ENCODE measurements at regions not wholly inside any gene's neighbourhood (a gene's known extent, or its start where the extent isn't known, plus 50 kb on each side); places are given as distances from the start of the nearest gene placed in this dataset.

- Histone ChIP-seq H3K27ac (ENCODE audit: low read depth, low read length, poor library complexity, severe bottlenecking) (no peak overlapping the region), H3K9me3 (ENCODE audit: low read length) (no peaks in the 10 kb centered on the region), H3K4me2 (ENCODE audit: low read length) (no peak overlapping the region), H3K4me3 (ENCODE audit: low read depth, low read length, poor library complexity, severe bottlenecking) (no peak overlapping the region), H3K36me3 (ENCODE audit: insufficient read depth, low read length) (no peaks in the 10 kb centered on the region), H3K79me2 (ENCODE audit: insufficient read depth, low read depth, low read length) (no peaks in the 10 kb centered on the region), H2AFZ (ENCODE audit: low read length) (no peak overlapping the region), H4K20me1 (ENCODE audit: insufficient read depth, low read length) (no peaks in the 10 kb centered on the region), H3K4me1 (ENCODE audit: insufficient read depth, low read length, poor library complexity, severe bottlenecking) (no peaks in the 10 kb centered on the region), H3K9me2 (ENCODE audit: insufficient read depth, low read length) (no peaks in the 10 kb centered on the region)
- no TSS peak for BruUV-seq (replicated peaks)
- POLR2A ChIA-PET: interaction anchor here (0.6 kb wide), 1 partner anchor 122 kb away, joined by 3 read pairs; no protein-coding TSS in a partner anchor
- intact Hi-C loops (cut with micrococcal nuclease; ENCODE audit: unreplicated experiment): no loop called here
- DNase-seq (ENCODE audit: low spot score): no peak
- no peak for TF ChIP-seq CTCF (conservative IDR thresholded peaks at IDR 0.05; ENCODE audit: low read length)
- TF ChIP-seq EZH2phosphoT487 (IDR thresholded peaks at IDR 0.05; ENCODE audit: borderline replicate concordance, low read depth, low read length): no peak
- CTCF ChIA-PET (ENCODE audit: unreplicated experiment): no interaction called here
These were observed 233.1 kb upstream of the RPS6KA3 start for GRCh38 chrX:20499763-20500162.

GRCh38 chrX:20498851-20499635 lies 232.3 kb upstream of the RPS6KA3 start:
- ChIA-PET POLR2A (interaction anchor here (0.6 kb wide), 1 partner anchor 123 kb away, joined by 3 read pairs; no protein-coding TSS in a partner anchor), CTCF (ENCODE audit: unreplicated experiment) (no interaction called here)
- intact Hi-C loops (cut with micrococcal nuclease; ENCODE audit: unreplicated experiment): no loop called here
- no peak overlapping the region for H3K4me3 ChIP-seq (ENCODE audit: low read depth, low read length, poor library complexity, severe bottlenecking)
- no TSS peak for BruUV-seq (replicated peaks)
- DNase-seq (ENCODE audit: low spot score): no peak
- no peaks in the 10 kb centered on the region for H3K4me1 ChIP-seq (ENCODE audit: insufficient read depth, low read length, poor library complexity, severe bottlenecking)
- no peaks in the 10 kb centered on the region for H4K20me1 ChIP-seq (ENCODE audit: insufficient read depth, low read length)
- no peak overlapping the region for H3K4me2 ChIP-seq (ENCODE audit: low read length)
- no peaks in the 10 kb centered on the region for H3K9me3 ChIP-seq (ENCODE audit: low read length)
- H3K9me2 ChIP-seq (ENCODE audit: insufficient read depth, low read length): no peaks in the 10 kb centered on the region
- no peak overlapping the region for H3K27ac ChIP-seq (ENCODE audit: low read depth, low read length, poor library complexity, severe bottlenecking)
- no peak overlapping the region for H2AFZ ChIP-seq (ENCODE audit: low read length)
- H3K79me2 ChIP-seq (ENCODE audit: insufficient read depth, low read depth, low read length): no peaks in the 10 kb centered on the region
- H3K36me3 ChIP-seq (ENCODE audit: insufficient read depth, low read length): no peaks in the 10 kb centered on the region
- TF ChIP-seq CTCF (conservative IDR thresholded peaks at IDR 0.05; ENCODE audit: low read length) (no peak), EZH2phosphoT487 (IDR thresholded peaks at IDR 0.05; ENCODE audit: borderline replicate concordance, low read depth, low read length) (no peak)

- Histone ChIP-seq H3K4me1 (ENCODE audit: insufficient read depth, low read length, poor library complexity, severe bottlenecking) (no peaks in the 10 kb centered on the region), H3K27ac (ENCODE audit: low read depth, low read length, poor library complexity, severe bottlenecking) (no peak overlapping the region), H3K9me3 (ENCODE audit: low read length) (no peaks in the 10 kb centered on the region), H4K20me1 (ENCODE audit: insufficient read depth, low read length) (no peaks in the 10 kb centered on the region), H3K79me2 (ENCODE audit: insufficient read depth, low read depth, low read length) (no peaks in the 10 kb centered on the region), H3K36me3 (ENCODE audit: insufficient read depth, low read length) (no peaks in the 10 kb centered on the region), H2AFZ (ENCODE audit: low read length) (no peak overlapping the region), H3K4me3 (ENCODE audit: low read depth, low read length, poor library complexity, severe bottlenecking) (no peak overlapping the region), H3K4me2 (ENCODE audit: low read length) (no peak overlapping the region), H3K9me2 (ENCODE audit: insufficient read depth, low read length) (no peaks in the 10 kb centered on the region)
- BruUV-seq (replicated peaks): no TSS peak
- intact Hi-C loops (cut with micrococcal nuclease; ENCODE audit: unreplicated experiment): no loop called here
- TF ChIP-seq CTCF (conservative IDR thresholded peaks at IDR 0.05; ENCODE audit: low read length) (no peak), EZH2phosphoT487 (IDR thresholded peaks at IDR 0.05; ENCODE audit: borderline replicate concordance, low read depth, low read length) (no peak)
- DNase-seq (ENCODE audit: low spot score): no peak
- CTCF ChIA-PET (ENCODE audit: unreplicated experiment): no interaction called here
- POLR2A ChIA-PET: interaction anchor here (0.7 kb wide), 1 partner anchor 473 kb away, joined by 3 read pairs; no protein-coding TSS in a partner anchor
These were observed 228.9 kb upstream of the RPS6KA3 start for GRCh38 chrX:20495575-20495974.
